ENCODE measurements at regions not wholly inside any gene's neighbourhood (a gene's known extent, or its start where the extent isn't known, plus 50 kb on each side); places are given as distances from the start of the nearest gene placed in this dataset.

DNA sequence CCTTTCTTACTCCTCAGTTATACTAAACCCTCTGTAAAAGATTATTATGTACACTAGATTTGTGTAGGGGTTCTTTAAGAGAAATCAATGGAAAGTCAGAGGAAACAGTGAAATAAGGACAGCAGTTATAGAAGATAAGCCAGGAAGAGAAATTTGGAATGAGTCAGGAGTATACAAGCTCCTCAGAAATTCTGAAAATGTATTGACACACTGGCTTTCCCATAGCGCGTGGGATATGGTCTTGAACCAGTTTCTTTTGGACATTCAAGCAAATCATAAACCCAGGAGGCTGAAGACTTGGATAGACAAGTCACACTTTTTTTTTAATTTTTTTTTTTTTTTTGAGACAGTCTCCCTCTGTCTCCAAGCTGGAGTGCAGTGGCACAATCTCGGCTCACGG, 316.1 kb upstream of the MMADHC start:
- no peak for DNase-seq (ENCODE audit: low read depth)

DNA sequence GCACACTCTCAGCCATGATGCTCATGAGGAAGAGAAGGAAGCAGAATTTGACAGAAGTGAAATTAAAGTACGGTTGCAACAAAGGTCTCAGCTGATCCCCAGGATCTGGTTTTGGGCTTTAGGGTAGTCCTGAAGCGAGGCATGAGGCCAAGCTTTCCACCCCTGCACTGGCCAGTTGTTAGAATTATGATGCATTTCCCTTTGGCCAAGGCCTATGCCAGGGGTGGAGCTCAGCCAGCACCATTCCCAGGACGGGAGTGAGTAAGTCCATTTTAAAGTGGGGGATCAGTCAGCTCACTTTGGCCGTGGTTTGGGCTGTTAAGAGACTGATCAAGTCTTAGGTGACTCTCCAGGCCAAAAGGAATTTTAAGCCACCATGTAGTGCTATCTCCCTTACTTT, 314.5 kb upstream of the MMADHC start:
- DNase-seq (ENCODE audit: low read depth), result no peak
- H3K36me3 ChIP-seq (ENCODE audit: control insufficient read depth, insufficient read depth, low read length), result no peaks in the 10 kb centered on the region
- H3K4me3 ChIP-seq (ENCODE audit: low read depth, low read length), result no peak overlapping the region
- TF ChIP-seq, protein P1, sequence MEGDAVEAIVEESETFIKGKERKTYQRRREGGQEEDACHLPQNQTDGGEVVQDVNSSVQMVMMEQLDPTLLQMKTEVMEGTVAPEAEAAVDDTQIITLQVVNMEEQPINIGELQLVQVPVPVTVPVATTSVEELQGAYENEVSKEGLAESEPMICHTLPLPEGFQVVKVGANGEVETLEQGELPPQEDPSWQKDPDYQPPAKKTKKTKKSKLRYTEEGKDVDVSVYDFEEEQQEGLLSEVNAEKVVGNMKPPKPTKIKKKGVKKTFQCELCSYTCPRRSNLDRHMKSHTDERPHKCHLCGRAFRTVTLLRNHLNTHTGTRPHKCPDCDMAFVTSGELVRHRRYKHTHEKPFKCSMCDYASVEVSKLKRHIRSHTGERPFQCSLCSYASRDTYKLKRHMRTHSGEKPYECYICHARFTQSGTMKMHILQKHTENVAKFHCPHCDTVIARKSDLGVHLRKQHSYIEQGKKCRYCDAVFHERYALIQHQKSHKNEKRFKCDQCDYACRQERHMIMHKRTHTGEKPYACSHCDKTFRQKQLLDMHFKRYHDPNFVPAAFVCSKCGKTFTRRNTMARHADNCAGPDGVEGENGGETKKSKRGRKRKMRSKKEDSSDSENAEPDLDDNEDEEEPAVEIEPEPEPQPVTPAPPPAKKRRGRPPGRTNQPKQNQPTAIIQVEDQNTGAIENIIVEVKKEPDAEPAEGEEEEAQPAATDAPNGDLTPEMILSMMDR (IDR thresholded peaks at IDR 0.05; ENCODE audit: insufficient read depth, low read length, severe bottlenecking), result no peak
- FAIRE-seq, result no peak
- H3K27me3 ChIP-seq (ENCODE audit: control insufficient read depth, insufficient read depth, low read length), result no peaks in the 10 kb centered on the region

More for the DNA sequence above, 316.1 kb upstream of the MMADHC start:
- H3K4me3 ChIP-seq (ENCODE audit: low read depth, low read length), result no peak overlapping the region
- FAIRE-seq, result no peak
- no peaks in the 10 kb centered on the region for H3K27me3 ChIP-seq (ENCODE audit: control insufficient read depth, insufficient read depth, low read length)
- H3K36me3 ChIP-seq (ENCODE audit: control insufficient read depth, insufficient read depth, low read length), result no peaks in the 10 kb centered on the region
- TF ChIP-seq, protein P1 (IDR thresholded peaks at IDR 0.05; ENCODE audit: insufficient read depth, low read length, severe bottlenecking), result no peak

DNA sequence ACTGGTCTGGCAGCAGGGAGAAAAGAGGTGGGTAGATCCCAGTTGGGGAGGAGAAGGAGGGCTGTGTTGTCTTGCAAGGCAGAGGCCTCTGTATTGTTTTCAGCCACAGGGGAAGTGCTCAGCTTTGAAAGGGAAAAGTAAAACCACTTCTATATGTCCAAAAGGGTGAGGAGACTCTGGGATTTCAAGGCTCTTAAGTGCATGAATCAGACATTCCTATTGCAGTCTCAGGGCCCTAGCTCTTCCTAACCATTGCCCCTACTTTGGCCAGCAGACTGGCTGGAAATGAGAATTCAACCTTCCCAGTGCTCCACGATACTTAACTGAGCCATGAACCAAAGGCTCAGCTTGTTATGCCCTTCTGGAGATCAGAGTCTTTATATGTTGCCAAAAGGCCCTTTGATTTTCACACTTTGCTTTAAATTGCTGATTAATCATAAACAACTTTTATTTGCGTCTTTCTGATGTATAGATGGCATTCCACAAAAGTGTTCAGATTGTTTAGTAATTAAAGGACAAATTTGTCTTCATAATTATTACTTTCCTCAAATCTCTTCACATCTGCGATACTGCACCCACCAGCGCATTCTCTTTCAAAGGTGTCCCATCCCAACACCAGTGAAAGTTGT, 313.8 kb upstream of the MMADHC start:
- Histone ChIP-seq H3K4me3 (ENCODE audit: low read depth, low read length) (no peak overlapping the region), H3K27me3 (ENCODE audit: control insufficient read depth, insufficient read depth, low read length) (no peaks in the 10 kb centered on the region), H3K36me3 (ENCODE audit: control insufficient read depth, insufficient read depth, low read length) (no peaks in the 10 kb centered on the region)
- TF ChIP-seq, protein P1 (IDR thresholded peaks at IDR 0.05; ENCODE audit: insufficient read depth, low read length, severe bottlenecking), result no peak
- no peak for FAIRE-seq
- DNase-seq (ENCODE audit: low read depth), result no peak

DNA sequence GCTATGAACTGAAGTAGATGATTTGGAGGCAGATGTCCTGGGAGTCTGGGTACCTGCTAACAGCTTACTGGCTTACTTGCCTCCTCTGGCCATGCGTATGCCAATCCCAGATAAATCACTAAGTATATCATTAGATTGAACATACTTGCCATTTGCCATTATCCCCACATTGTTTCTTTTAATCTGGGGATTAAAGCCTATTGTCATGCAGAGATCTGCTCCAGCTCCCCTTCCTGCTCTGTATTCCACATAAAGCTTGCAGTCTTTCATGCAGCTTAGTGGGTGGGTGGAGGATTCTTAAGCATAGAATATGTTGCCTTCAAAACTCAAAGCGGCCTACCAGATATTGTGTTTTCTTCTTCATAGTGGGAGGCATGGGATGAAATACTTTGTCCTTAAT, 311.8 kb upstream of the MMADHC start:
- Histone ChIP-seq H3K27me3 (ENCODE audit: control insufficient read depth, insufficient read depth, low read length) (no peaks in the 10 kb centered on the region), H3K36me3 (ENCODE audit: control insufficient read depth, insufficient read depth, low read length) (no peaks in the 10 kb centered on the region), H3K4me3 (ENCODE audit: low read depth, low read length) (no peak overlapping the region)
- TF ChIP-seq, protein P1 (IDR thresholded peaks at IDR 0.05; ENCODE audit: insufficient read depth, low read length, severe bottlenecking), result no peak
- FAIRE-seq (no peak), DNase-seq (ENCODE audit: low read depth) (no peak)

DNA sequence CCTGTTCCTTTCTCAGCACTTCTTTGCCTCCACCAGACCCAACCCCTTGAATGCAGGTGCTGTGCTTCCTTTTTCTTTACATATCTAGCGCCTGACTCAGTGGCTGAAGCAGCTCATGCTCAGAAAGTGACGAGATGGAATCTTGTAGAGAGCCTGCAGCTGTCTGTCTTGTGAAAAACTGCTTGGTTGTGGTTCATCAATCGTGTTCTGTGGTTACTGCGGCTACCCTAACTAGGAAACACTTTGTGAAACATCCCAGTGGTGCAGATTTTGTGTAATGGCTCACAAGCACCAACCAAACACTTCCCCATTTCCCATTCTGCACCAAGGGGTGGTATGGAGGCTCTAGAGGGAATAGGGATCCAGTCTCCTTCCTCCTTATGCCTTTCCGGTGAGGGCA, 307.2 kb upstream of the MMADHC start:
- no peaks in the 10 kb centered on the region for H3K27me3 ChIP-seq (ENCODE audit: control insufficient read depth, insufficient read depth, low read length)
- H3K36me3 ChIP-seq (ENCODE audit: control insufficient read depth, insufficient read depth, low read length), result no peaks in the 10 kb centered on the region
- FAIRE-seq (peak; percentile 85), DNase-seq (ENCODE audit: low read depth) (peak; percentile 44)
- TF ChIP-seq, protein P1 (IDR thresholded peaks at IDR 0.05; ENCODE audit: insufficient read depth, low read length, severe bottlenecking), result no peak
- no peak overlapping the region for H3K4me3 ChIP-seq (ENCODE audit: low read depth, low read length)

DNA sequence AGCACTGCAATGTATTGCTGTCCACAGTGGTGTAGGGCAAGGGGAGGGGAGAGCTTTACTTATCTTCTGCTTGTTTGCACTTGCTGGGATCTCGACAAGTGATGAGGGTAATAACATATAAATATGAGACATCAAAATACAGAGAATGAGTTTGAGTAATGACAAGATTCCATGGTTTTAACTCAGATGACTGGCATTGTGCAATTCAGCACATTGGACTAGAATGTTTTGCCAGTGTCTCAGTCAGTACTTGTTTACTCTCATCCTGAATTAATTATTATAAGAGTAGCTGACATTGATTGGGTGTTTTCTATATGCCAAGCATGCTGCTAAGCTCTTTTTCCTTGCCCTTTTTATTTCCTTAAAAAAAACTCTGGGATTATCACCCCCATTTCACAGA, 306.7 kb upstream of the MMADHC start:
- DNase-seq (ENCODE audit: low read depth) (peak; percentile 76), FAIRE-seq (no peak)
- H3K4me3 ChIP-seq (ENCODE audit: low read depth, low read length), result no peak overlapping the region
- H3K27me3 ChIP-seq (ENCODE audit: control insufficient read depth, insufficient read depth, low read length), result no peaks in the 10 kb centered on the region
- H3K36me3 ChIP-seq (ENCODE audit: control insufficient read depth, insufficient read depth, low read length), result no peaks in the 10 kb centered on the region
- TF ChIP-seq, protein P1 (IDR thresholded peaks at IDR 0.05; ENCODE audit: insufficient read depth, low read length, severe bottlenecking), result no peak

All from bronchial epithelial cell (primary cell).